Neutrophil (primary cell): ENCODE measurements at regions not wholly inside any gene's neighbourhood (a gene's known extent, or its start where the extent isn't known, plus 50 kb on each side); places are given as distances from the start of the nearest gene placed in this dataset.

Source experiments
- H3K27ac ChIP-seq: fragments of 200-600 bp; sonication (generic); 2 replicates; pipeline ENCODE4 v1.5.1; 2016; ENCODE audit warnings: mild to moderate bottlenecking, moderate library complexity
- H3K27me3 ChIP-seq: fragments of 200-600 bp; sonication (generic); 2 replicates; pipeline ENCODE4 v1.6.0; 2016; ENCODE audit warnings: mild to moderate bottlenecking
- H3K36me3 ChIP-seq: fragments of 200-600 bp; sonication (generic); 2 replicates; pipeline ENCODE4 v1.5.1; 2017
- H3K4me1 ChIP-seq, 2 experiments: fragments of 200-600 bp in 1 of 2; sonication (generic) in 1 of 2; 1 replicate in 1 of 2; 2 replicates in 1 of 2; pipeline versions ENCODE4 v1.5.1 to v1.6.1; 2013 to 2016; ENCODE audit warnings: low read depth in 1 of 2, low read length in 1 of 2, mild to moderate bottlenecking in 1 of 2, moderate library complexity in 1 of 2; ENCODE audit not compliant: control insufficient read depth in 1 of 2, insufficient read depth in 1 of 2
- H3K4me3 ChIP-seq, 2 experiments: fragments of 200-600 bp in 1 of 2; sonication (generic) in 1 of 2; 1 replicate in 1 of 2; 2 replicates in 1 of 2; pipeline ENCODE4 v1.5.1; 2013 to 2016; ENCODE audit warnings: low read depth in 1 of 2, low read length in 1 of 2, mild to moderate bottlenecking in 1 of 2, moderate library complexity in 1 of 2
- H3K9me3 ChIP-seq: fragments of 200-600 bp; sonication (generic); 2 replicates; pipeline ENCODE4 v1.5.1; 2016
- TF ChIP-seq, protein P1 (sequence below): fragments of 200-600 bp; sonication (generic); IDR thresholded peaks from 2 replicates; pipeline ENCODE4 v1.5.1; 2016; ENCODE audit warnings: antibody characterized with exemption

DNA sequence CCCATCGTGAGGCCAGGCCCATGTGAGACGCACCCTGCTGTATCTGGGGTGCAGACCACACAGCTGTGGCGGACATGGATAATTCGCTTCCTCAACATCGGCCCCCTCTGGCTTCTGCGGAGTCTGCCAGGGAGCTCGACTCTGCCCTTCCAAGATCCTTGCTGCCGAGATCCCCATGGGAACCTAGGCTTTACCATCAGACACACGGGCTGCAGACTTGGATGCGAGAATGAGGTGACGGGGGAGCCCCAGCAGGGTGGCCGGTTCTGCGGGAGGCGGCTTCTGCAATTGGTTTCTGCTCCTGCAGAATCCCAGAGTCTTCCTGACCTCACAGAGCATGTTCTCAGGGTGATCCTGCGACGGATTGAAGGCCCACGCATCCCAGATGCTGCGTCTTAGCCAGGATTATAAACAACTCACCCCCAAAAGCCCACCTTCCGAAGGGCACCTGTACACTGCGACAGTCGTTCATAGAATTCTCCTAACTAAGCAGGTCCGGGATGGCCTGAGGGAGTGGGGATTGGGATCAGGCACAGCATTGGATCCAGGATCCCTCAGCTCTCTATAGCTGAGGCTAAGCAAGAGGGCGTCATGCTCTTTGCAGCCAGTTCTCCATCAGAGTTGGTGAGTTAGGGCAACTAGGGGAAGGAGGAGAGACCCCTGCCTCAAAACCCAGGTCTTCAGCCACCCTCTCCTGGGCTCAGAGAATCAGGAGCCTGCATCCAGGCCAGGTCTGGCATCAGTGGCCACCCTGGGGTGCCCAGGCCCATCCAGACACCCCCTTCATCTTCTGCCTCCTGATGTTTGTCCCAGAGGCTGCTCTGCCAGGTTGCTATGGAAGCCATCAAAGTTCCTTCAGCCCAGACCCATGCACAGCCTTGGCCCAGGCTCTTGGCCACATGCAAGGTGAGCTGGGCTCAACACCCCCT is 74.7 kb upstream of the SNTG2 start:
- Histone ChIP-seq H3K9me3 (no peaks in the 10 kb centered on the region), H3K27ac (no peak overlapping the region), H3K4me1 (no peaks in the 10 kb centered on the region), H3K27me3 (no peaks in the 10 kb centered on the region), H3K36me3 (no peaks in the 10 kb centered on the region), H3K4me3 (no peak overlapping the region)
- TF ChIP-seq, protein P1, sequence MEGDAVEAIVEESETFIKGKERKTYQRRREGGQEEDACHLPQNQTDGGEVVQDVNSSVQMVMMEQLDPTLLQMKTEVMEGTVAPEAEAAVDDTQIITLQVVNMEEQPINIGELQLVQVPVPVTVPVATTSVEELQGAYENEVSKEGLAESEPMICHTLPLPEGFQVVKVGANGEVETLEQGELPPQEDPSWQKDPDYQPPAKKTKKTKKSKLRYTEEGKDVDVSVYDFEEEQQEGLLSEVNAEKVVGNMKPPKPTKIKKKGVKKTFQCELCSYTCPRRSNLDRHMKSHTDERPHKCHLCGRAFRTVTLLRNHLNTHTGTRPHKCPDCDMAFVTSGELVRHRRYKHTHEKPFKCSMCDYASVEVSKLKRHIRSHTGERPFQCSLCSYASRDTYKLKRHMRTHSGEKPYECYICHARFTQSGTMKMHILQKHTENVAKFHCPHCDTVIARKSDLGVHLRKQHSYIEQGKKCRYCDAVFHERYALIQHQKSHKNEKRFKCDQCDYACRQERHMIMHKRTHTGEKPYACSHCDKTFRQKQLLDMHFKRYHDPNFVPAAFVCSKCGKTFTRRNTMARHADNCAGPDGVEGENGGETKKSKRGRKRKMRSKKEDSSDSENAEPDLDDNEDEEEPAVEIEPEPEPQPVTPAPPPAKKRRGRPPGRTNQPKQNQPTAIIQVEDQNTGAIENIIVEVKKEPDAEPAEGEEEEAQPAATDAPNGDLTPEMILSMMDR = no peak

DNA sequence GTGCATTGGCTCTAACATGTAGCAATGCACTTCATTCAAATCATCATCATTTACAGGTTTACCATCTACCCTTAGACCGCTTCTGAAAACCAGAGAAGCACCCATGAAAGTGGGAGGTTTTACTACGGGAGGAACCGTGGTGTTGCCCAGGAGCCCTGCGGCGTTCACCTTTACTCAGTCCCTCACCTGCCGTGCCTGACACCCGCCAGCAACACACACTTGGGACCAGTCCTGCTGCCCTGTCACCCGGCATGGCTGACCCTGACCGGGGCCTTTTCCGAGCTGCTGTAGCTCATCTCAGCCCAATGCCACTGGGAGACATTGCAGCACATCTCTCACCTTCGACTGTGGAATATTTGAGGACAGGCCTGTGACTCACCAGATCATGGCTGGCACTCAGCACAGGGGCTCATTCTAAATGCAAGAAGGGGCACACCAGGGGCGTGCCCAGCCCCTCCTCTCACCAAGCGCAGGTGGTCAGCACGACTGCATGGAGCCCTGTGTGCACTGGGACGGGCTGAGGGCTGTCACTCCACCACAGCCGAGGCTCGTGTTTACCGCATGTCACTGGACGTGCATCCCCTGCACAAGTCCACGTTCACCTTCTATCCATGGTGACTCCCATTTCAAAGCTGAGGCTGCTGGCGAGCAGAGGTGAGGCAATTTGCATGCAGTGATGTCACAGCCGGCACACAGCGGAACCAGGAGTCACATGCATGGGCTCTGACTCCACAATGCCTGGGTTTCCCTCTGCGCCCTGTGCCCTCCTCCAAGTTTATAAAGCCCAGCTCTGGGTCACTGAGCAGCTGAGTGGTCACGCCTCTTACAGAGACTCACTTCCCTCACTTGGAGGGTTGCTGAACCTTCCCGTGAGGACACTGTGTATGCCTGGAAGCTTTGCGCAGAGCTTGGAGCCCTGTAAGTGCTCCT is 76.7 kb upstream of the SNTG2 start:
- H3K36me3 ChIP-seq = no peaks in the 10 kb centered on the region
- H3K27me3 ChIP-seq = no peaks in the 10 kb centered on the region
- TF ChIP-seq, protein P1 = no peak
- H3K4me1 ChIP-seq = no peaks in the 10 kb centered on the region
- H3K9me3 ChIP-seq = no peaks in the 10 kb centered on the region
- no peak overlapping the region for H3K4me3 ChIP-seq
- H3K27ac ChIP-seq = no peak overlapping the region

DNA sequence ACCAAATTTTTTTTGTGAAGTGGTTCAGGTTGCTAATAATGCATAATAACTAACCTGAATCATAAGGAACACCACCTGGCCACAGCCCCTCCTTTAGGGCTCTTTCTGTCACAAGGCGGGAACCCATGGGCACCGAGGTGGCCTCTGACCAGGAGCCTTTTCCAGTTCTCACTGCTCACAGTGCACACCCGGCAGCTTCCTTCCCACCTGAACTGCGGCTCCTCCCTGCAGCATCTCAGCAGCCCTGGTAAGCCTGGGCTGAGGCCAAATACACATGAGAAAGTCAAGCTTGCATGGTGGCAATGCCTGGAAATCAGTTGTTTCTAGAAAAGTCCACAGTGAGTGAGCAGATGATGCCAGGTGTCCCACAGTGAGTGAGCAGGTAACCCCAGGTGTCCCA is 77.6 kb upstream of the SNTG2 start:
- Histone ChIP-seq H3K36me3 (no peaks in the 10 kb centered on the region), H3K27me3 (no peaks in the 10 kb centered on the region)

DNA sequence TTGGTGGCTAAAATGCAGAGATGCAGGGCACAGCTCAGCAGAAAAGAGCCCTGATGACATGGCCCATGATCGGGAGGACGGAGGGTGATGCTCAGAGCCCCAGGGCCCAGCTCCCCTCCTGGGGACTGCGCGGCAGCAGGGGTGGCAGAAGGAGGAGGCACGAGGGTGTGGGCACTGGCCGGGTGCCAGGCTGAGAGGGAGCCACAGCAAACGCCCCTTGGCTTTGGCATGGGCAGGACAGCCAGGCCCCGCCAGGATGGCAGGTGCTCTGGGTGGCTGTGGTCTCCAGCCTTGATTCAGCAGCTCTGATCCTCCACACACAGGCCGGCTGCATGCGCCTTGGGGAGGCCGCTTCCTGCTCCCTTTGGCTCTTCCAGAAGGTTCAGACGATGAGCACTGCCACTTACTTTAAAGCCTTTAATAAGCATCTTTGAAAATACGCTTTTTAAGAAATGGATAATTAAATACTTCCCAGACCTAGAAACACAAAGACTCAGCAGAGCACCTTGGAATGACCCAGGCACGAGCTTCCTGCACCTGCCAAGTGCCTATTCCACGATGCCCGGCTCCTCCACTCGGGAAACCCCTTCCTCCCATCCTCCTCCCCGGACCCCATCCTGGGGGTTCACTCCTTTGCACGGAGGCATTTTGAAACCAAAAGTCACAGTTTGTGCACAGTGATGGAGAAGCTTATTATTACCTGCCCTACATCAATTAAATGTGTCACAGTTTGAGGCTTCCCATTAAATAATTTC is 78.5 kb upstream of the SNTG2 start:
- TF ChIP-seq, protein P1 = no peak
- no peaks in the 10 kb centered on the region for H3K27me3 ChIP-seq
- no peaks in the 10 kb centered on the region for H3K4me1 ChIP-seq
- H3K9me3 ChIP-seq = no peaks in the 10 kb centered on the region
- H3K27ac ChIP-seq = no peak overlapping the region
- no peak overlapping the region for H3K4me3 ChIP-seq
- no peaks in the 10 kb centered on the region for H3K36me3 ChIP-seq

More for the DNA sequence above, 77.6 kb upstream of the SNTG2 start:
- Histone ChIP-seq H3K4me3 (no peak overlapping the region), H3K27ac (no peak overlapping the region), H3K4me1 (no peaks in the 10 kb centered on the region), H3K9me3 (no peaks in the 10 kb centered on the region)
- TF ChIP-seq, protein P1 = no peak

DNA sequence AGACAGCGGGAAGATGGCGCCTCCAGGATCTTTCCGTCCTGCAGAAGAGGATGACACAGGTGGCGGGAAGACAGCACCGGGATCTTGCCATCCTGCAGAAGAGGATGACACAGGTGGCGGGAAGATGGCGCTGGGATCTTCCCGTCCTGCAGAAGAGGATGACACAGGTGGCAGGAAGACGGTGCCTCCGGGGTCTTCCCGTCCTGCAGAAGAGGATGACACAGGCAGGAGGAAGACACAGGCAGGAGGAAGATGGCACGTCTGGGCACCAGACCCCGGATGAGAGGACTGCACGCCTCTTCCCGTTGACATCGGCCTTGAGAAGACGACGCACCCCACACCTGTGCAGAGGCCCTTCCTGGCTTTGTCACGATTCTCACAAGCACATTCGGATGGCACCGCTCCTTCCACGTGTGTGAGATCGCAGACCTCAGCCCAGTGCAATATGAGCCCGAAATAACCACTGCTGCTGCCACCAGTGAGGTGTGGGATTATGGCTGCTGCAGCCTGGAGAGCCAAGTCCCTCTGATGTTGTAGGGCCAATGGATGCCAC is 79.4 kb upstream of the SNTG2 start:
- Histone ChIP-seq H3K4me3 (no peak overlapping the region), H3K4me1 (no peaks in the 10 kb centered on the region), H3K27ac (no peak overlapping the region), H3K9me3 (no peaks in the 10 kb centered on the region), H3K27me3 (no peaks in the 10 kb centered on the region), H3K36me3 (no peaks in the 10 kb centered on the region)
- TF ChIP-seq, protein P1 = no peak
